SK-N-SH treated with all-trans-retinoic acid at 6 μM for 48 hours (cell line): ENCODE measurements at regions not wholly inside any gene's neighbourhood (a gene's known extent, or its start where the extent isn't known, plus 50 kb on each side); places are given as distances from the start of the nearest gene placed in this dataset.
"Not testable (repeated sequence)": the region's sequence is repeated elsewhere in the genome, so short reads cannot be mapped to it uniquely, and the experiment has no call there.

ENCODE experiments used
- ATAC-seq: fragments of 200-7000 bp; cut with Tn5 transposase; 3 replicates; pipeline ENCODE4 v1.9.1; 2020; ENCODE audit warnings: mild to moderate bottlenecking, moderate library complexity
- ARNTL ChIP-seq: fragments of 450-650 bp; formaldehyde crosslinking; IDR thresholded peaks from 2 replicates; pipeline ENCODE4 v1.5.0; 2020; ENCODE audit warnings: low read depth, mild to moderate bottlenecking, moderate library complexity, borderline replicate concordance
- BACH2 ChIP-seq: fragments of 250-450 bp; sonication (Bioruptor Pico); IDR thresholded peaks from 2 replicates; pipeline ENCODE4 v1.9.0; 2021; ENCODE audit warnings: mild to moderate bottlenecking, borderline replicate concordance
- CREB5 ChIP-seq: fragments of 250-450 bp; sonication (Bioruptor Pico); IDR thresholded peaks from 2 replicates; pipeline ENCODE4 v1.5.1; 2020; ENCODE audit warnings: low read depth, mild to moderate bottlenecking, moderate library complexity
- CSDC2 ChIP-seq: fragments of 250-450 bp; sonication (Bioruptor Pico); IDR thresholded peaks from 2 replicates; pipeline ENCODE4 v1.5.0; 2020; ENCODE audit warnings: mild to moderate bottlenecking, moderate library complexity
- CSRNP3 ChIP-seq: fragments of 250-450 bp; sonication (Bioruptor Pico); IDR thresholded peaks from 2 replicates; pipeline ENCODE4 v1.5.1; 2021; ENCODE audit warnings: mild to moderate bottlenecking, moderate library complexity
- ESRRG ChIP-seq: fragments of 250-450 bp; sonication (Bioruptor Pico); IDR thresholded peaks from 2 replicates; pipeline ENCODE4 v1.6.1; 2021; ENCODE audit warnings: mild to moderate bottlenecking
- GLIS3 ChIP-seq: fragments of 250-450 bp; sonication (Bioruptor Pico); IDR thresholded peaks from 2 replicates; pipeline ENCODE4 v1.5.0; 2020; ENCODE audit warnings: mild to moderate bottlenecking, moderate library complexity
- ISL1 ChIP-seq: fragments of 250-450 bp; sonication (Bioruptor Pico); IDR thresholded peaks from 2 replicates; pipeline ENCODE4 v2.1.2; 2022; ENCODE audit warnings: mild to moderate bottlenecking, moderate library complexity
- OSR1 ChIP-seq: fragments of 250-450 bp; sonication (Bioruptor Pico); IDR thresholded peaks from 2 replicates; pipeline ENCODE4 v1.8.0; 2022; ENCODE audit warnings: moderate library complexity, mild to moderate bottlenecking, inconsistent platforms
- PPARA ChIP-seq: fragments of 250-450 bp; sonication (Bioruptor Pico); IDR thresholded peaks from 2 replicates; pipeline ENCODE4 v1.5.0; 2020; ENCODE audit warnings: mild to moderate bottlenecking, borderline replicate concordance
- RARB ChIP-seq: fragments of 250-450 bp; sonication (Bioruptor Pico); IDR thresholded peaks from 2 replicates; pipeline ENCODE4 v1.8.0; 2021; ENCODE audit warnings: mild to moderate bottlenecking, moderate library complexity
- SNAI2 ChIP-seq: fragments of 250-450 bp; sonication (Bioruptor Pico); IDR thresholded peaks from 2 replicates; pipeline ENCODE4 v1.5.0; 2020; ENCODE audit warnings: mild to moderate bottlenecking, moderate library complexity
- TOX ChIP-seq: fragments of 250-450 bp; sonication (Bioruptor Pico); IDR thresholded peaks from 2 replicates; pipeline ENCODE4 v1.8.0; 2021; ENCODE audit warnings: mild to moderate bottlenecking, moderate library complexity, borderline replicate concordance
- TSHZ2 ChIP-seq: fragments of 250-450 bp; sonication (Bioruptor Pico); IDR thresholded peaks from 2 replicates; pipeline ENCODE4 v1.5.0; 2020; ENCODE audit warnings: mild to moderate bottlenecking, moderate library complexity
- ZC3H10 ChIP-seq: fragments of 250-450 bp; sonication (Bioruptor Pico); IDR thresholded peaks from 2 replicates; pipeline ENCODE4 v1.5.1; 2021; ENCODE audit warnings: mild to moderate bottlenecking, moderate library complexity
- ZFP3 ChIP-seq: fragments of 250-450 bp; sonication (Bioruptor Pico); IDR thresholded peaks from 2 replicates; pipeline ENCODE4 v1.5.0; 2020; ENCODE audit warnings: mild to moderate bottlenecking, moderate library complexity
- ZFP30 ChIP-seq: fragments of 450-650 bp; formaldehyde crosslinking; IDR thresholded peaks from 2 replicates; pipeline ENCODE4 v1.5.0; 2022; ENCODE audit warnings: mild to moderate bottlenecking, moderate library complexity
- ZNF565 ChIP-seq: fragments of 450-650 bp; formaldehyde crosslinking; conservative IDR thresholded peaks from 2 replicates; pipeline ENCODE4 v1.5.0; 2020; ENCODE audit warnings: low read depth, mild to moderate bottlenecking, moderate library complexity
- ZNF70 ChIP-seq: fragments of 450-650 bp; formaldehyde crosslinking; IDR thresholded peaks from 2 replicates; pipeline ENCODE4 v1.5.0; 2020; ENCODE audit warnings: mild to moderate bottlenecking, moderate library complexity
- ZNF8 ChIP-seq: fragments of 450-650 bp; formaldehyde crosslinking; IDR thresholded peaks from 2 replicates; pipeline ENCODE4 v1.5.0; 2020; ENCODE audit warnings: mild to moderate bottlenecking, moderate library complexity

- TF ChIP-seq TOX (no peak), RARB (CRISPR knock-in tag) (no peak)
- ATAC-seq: no peak
Measured at GRCh38 chr6:84868149-84868548, 103.8 kb upstream of the TBX18 start.

GRCh38 chr6:84867521-84867920 is 103.1 kb upstream of the TBX18 start:
- ATAC-seq: no peak
- TF ChIP-seq SNAI2 (CRISPR knock-in tag) (no peak), TOX (no peak), PPARA (CRISPR knock-in tag) (no peak), ZNF70 (CRISPR knock-in tag) (no peak), ISL1 (CRISPR knock-in tag) (no peak), CSRNP3 (CRISPR knock-in tag) (no peak), ZFP30 (CRISPR knock-in tag) (no peak), ARNTL (CRISPR knock-in tag) (no peak), CREB5 (no peak), OSR1 (CRISPR knock-in tag) (no peak), ZNF565 (no peak), GLIS3 (CRISPR knock-in tag) (no peak), ZNF8 (CRISPR knock-in tag) (no peak), ESRRG (CRISPR knock-in tag) (no peak), RARB (CRISPR knock-in tag) (no peak), ZC3H10 (CRISPR knock-in tag) (no peak), TSHZ2 (CRISPR knock-in tag) (no peak), ZFP3 (CRISPR knock-in tag) (no peak), BACH2 (no peak), CSDC2 (no peak)

- no peak for ATAC-seq
- TF ChIP-seq CSDC2 (no peak), SNAI2 (CRISPR knock-in tag) (no peak)
Measured at GRCh38 chr6:84866715-84867114, 102.3 kb upstream of the TBX18 start.

- ATAC-seq: not testable (repeated sequence)
Measured at GRCh38 chr6:84865372-84865771, 101.0 kb upstream of the TBX18 start.

GRCh38 chr6:84862843-84863242 is 98.4 kb upstream of the TBX18 start:
- no peak for ATAC-seq
- TF ChIP-seq GLIS3 (CRISPR knock-in tag) (no peak), ISL1 (CRISPR knock-in tag) (no peak), ZNF565 (no peak), CSDC2 (no peak), OSR1 (CRISPR knock-in tag) (no peak), ZC3H10 (CRISPR knock-in tag) (no peak), ESRRG (CRISPR knock-in tag) (no peak), ZFP30 (CRISPR knock-in tag) (no peak), ZNF70 (CRISPR knock-in tag) (no peak), PPARA (CRISPR knock-in tag) (no peak), BACH2 (no peak), SNAI2 (CRISPR knock-in tag) (no peak), TOX (no peak), CREB5 (no peak), ZNF8 (CRISPR knock-in tag) (no peak)
